ENCODE measurements at regions not wholly inside any gene's neighbourhood (a gene's known extent, or its start where the extent isn't known, plus 50 kb on each side); places are given as distances from the start of the nearest gene placed in this dataset.
"Not testable (repeated sequence)": the region's sequence is repeated elsewhere in the genome, so short reads cannot be mapped to it uniquely, and the experiment has no call there.

- TF ChIP-seq, protein P1, sequence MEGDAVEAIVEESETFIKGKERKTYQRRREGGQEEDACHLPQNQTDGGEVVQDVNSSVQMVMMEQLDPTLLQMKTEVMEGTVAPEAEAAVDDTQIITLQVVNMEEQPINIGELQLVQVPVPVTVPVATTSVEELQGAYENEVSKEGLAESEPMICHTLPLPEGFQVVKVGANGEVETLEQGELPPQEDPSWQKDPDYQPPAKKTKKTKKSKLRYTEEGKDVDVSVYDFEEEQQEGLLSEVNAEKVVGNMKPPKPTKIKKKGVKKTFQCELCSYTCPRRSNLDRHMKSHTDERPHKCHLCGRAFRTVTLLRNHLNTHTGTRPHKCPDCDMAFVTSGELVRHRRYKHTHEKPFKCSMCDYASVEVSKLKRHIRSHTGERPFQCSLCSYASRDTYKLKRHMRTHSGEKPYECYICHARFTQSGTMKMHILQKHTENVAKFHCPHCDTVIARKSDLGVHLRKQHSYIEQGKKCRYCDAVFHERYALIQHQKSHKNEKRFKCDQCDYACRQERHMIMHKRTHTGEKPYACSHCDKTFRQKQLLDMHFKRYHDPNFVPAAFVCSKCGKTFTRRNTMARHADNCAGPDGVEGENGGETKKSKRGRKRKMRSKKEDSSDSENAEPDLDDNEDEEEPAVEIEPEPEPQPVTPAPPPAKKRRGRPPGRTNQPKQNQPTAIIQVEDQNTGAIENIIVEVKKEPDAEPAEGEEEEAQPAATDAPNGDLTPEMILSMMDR (IDR thresholded peaks at IDR 0.05; ENCODE audit: poor library complexity, severe bottlenecking) = not testable (repeated sequence)
- not testable (repeated sequence) for TF ChIP-seq TAF1 (IDR thresholded peaks at IDR 0.05; ENCODE audit: low read depth)
Measured at GRCh38 chr10:46753763-46754162, 157.5 kb upstream of the PTPN20 start.
